ENCODE measurements at regions not wholly inside any gene's neighbourhood (a gene's known extent, or its start where the extent isn't known, plus 50 kb on each side); places are given as distances from the start of the nearest gene placed in this dataset.
"Not testable (repeated sequence)": the region's sequence is repeated elsewhere in the genome, so short reads cannot be mapped to it uniquely, and the experiment has no call there.

DNA sequence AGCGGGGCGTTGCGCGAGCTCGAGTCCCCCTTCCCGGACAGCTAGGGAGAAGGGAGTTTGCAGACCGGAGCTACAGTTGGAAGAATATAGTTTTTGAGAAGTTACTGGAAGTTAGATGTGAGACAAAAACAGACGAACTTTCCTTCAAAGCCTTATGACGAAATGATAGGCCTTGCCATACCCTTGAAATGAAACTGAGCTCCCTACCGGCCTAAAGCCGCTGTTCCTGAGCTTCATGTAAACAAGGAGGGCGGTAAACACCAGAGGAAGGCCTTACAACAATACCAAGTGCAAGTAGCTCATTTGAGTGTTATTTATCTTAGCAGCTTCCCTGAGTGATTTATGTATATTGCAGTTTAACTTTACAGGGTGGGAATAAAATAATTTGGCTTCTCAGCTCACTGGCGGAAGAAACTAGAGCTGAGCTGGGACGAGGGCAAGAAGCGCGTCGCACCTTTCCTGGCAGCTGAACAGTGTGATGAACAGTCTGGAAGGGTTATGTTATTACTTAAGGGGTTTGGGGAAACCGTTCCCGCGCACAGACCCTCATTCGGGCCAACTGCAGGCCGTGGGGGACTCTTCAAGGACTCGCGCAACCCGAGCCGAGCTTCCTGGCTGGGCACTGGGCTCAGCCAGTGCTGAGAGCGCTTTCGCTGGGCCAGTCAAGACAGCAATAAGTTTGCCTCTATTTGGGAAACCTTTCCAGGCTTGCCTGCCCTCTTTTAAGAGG, 111.2 kb downstream of the KCNRG start:
- DNase-seq (ENCODE audit: low spot score): no peak
- intact Hi-C loops (cut with DNase I): loop anchor here (5.0 kb wide), 1 partner anchor 44 kb away; no protein-coding TSS in a partner anchor

- peak; percentile 87 for DNase-seq (ENCODE audit: low spot score)
Measured at GRCh38 chr13:50126993-50127725, 111.9 kb downstream of the KCNRG start.

GRCh38 chr13:50127726-50128291, 112.6 kb downstream of the KCNRG start:
- intact Hi-C loops (cut with DNase I): loop anchor here (5.0 kb wide), 1 partner anchor 46 kb away; no protein-coding TSS in a partner anchor
- no peak for DNase-seq (ENCODE audit: low spot score)

More at GRCh38 chr13:50126993-50127725, 111.9 kb downstream of the KCNRG start:
- intact Hi-C loops (cut with DNase I): loop anchor here (5.0 kb wide), 1 partner anchor 45 kb away; no protein-coding TSS in a partner anchor

DNA sequence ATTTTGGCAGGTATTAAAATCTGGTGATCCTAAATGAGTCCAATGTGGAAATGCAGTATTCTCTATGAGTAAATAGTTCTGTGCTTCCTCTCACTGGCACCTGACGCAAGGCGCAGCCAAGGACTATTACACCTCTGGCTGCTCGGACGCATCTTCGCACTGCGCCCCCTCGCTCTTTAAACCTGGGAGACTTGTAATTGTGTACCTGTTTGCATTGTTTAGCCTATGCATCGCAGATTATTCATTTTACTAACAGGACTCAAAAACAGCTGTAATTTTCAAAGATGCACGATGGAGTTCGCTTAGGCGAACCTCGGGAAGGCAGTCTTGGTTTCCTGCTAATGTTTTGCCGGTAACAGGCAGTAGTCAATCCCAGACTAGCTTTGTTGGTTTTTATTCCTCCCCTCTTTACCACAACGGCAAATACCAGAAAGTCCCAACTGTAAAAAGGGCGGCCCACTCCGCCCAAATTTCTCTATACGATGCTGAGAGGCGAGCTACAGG, 113.2 kb downstream of the KCNRG start:
- no peak for DNase-seq (ENCODE audit: low spot score)
- intact Hi-C loops (cut with DNase I): loop anchor here (5.0 kb wide), 1 partner anchor 46 kb away; no protein-coding TSS in a partner anchor

- no peak for DNase-seq (ENCODE audit: low spot score)
- intact Hi-C loops (cut with DNase I): loop anchor here (5.0 kb wide), 1 partner anchor 47 kb away; no protein-coding TSS in a partner anchor
Measured at GRCh38 chr13:50129081-50129705, 113.9 kb downstream of the KCNRG start.

GRCh38 chr13:50129706-50130122, 114.5 kb downstream of the KCNRG start:
- intact Hi-C loops (cut with DNase I): loop anchor here (5.0 kb wide), 1 partner anchor 47 kb away; no protein-coding TSS in a partner anchor
- peak; percentile 84 for DNase-seq (ENCODE audit: low spot score)

DNA sequence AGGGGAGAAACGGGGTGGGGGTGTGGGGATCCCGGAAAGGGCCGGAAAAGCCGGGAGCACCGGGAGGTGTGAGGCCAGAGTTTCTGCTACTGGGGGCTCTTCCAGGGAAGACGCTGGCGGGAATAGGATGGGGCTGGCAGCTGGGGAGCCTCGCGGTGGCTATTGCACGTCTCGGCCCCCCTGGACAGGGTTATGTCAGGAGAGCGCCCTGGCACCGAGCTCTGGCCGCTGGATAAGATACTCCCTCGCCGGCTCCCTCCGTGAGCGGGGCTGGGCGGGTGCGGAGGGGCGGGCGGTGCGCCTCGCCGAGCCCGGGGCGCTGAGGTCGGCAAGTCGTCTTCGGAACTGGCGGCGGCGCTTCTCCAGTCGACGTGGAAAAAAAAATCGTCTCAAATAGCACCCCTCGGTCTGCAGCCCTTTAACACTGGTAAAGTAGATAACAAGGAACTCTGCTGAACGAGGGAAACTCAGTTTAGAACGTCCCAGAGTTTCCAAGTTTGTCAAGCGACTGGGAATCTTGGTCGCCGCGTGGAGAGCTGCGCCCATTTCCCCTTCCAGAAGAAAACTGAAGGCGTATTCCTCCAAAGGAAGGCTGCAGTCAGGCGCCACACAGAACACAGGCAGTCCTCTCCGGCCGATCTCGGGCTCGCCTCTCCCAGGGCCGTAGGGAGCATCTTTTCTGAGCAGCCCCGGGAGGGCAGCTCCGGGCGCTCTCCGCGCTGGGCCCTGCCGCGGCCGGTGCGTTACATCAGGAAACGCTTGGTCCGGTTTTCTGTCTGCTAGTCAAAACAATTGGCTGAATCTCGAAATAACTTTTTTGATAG, 115.1 kb downstream of the KCNRG start:
- DNase-seq (ENCODE audit: low spot score): peak; percentile 92

DNA sequence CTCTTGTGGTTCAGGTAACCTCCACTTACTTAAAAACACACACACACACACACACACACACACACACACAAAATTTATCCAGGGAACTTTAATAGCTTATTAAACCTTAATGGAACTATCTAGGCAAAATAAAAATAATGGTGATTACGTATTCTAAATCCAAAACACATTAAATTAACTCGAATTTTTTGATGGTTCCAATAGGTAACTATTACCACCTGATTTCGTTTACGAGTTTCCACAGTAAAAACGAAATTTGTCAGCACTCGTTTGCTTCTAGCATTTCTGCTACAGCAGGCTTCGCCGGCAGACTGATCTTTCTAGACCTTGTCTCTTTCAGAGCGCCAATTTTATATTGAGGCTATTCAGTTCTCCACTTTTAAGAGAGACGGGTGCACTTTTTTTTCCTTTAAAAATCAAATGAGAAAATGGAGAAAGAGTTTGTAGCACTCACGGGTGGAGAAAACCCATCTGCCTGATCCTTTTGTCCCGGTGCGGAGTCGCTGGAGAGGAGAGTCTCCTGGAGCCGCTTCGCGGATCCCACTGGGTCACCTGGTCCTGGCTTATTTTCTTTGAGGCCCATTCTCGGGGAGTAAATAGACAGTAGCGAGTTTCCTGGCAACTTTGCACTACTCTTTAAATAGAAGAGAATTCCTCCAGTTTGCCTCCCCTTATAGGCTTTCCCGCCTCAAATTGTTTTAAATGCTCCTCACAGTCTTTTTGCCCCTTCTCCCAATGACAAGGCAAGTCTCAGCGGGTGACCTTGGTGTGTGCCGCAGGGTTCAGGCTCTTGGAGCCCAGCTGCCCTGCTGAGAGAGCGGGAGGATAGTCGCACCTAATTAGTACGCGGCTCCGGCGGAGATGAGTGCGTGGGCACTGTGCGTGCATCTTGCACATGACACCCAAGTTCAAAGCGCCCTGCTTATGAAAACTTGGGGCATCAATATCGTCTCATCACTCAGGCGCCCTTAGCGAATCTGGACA, 117.0 kb downstream of the KCNRG start:
- DNase-seq (ENCODE audit: low spot score): no peak
- intact Hi-C loops (cut with DNase I): no loop called here

More for the DNA sequence above, 115.1 kb downstream of the KCNRG start:
- intact Hi-C loops (cut with DNase I): no loop called here

- DNase-seq (ENCODE audit: low spot score): no peak
- intact Hi-C loops (cut with DNase I): no loop called here
Measured at GRCh38 chr13:50132904-50133357, 117.7 kb downstream of the KCNRG start.

DNA sequence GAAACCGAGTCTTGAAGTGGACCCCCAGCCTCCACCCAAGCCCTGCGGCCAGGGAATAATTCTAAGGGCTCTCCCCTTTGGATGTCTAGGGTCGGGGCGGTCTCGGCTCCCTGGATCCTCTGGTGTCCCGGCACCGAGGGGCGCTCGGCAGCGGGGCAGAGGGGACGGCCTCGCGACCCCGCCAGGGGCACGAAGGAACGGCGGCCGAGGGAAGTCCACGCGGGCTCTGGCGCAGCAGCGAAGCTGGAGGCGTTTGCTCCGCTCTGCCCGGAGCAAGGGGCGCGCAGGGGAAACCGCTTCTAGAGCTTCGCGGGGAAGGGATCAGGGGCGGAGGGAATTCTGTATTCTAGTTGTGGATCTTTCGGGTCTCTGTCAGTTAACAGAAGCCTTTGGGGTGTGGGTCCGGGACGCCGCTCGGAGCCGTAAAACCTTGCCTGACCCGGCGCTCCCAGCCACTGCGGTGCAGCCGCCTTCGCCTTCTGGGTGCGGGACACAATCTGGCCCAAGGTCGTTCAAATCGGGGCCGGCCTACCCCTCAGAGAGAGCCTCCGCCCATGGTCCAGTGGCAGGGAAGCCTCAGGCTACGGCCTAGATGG, 118.2 kb downstream of the KCNRG start:
- no peak for DNase-seq (ENCODE audit: low spot score)
- intact Hi-C loops (cut with DNase I): no loop called here

GRCh38 chr13:50136226-50136625, 121.0 kb downstream of the KCNRG start:
- no peak for DNase-seq (ENCODE audit: low spot score)
- intact Hi-C loops (cut with DNase I): no loop called here

DNA sequence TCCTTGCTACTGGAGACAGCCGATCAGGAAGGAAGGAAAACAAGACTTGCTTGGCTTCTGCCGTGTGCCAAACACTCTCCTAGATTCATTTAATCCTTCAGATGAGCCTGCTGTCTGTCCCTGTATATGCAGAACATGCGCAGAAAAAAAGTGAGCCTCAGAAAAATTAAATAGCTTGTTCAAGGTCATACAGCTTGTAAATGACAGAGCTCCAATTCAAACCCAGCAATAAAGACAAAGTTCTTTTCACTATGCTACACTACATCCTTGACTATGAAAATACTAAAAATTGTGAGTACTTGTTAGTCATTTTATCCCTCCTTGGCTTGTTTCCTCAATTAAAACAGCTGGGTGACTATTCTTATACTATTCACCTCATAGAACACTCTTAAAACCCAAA, 121.4 kb downstream of the KCNRG start:
- intact Hi-C loops (cut with DNase I): no loop called here
- DNase-seq (ENCODE audit: low spot score): no peak

GRCh38 chr13:50139435-50139934, 124.2 kb downstream of the KCNRG start:
- intact Hi-C loops (cut with DNase I); DNase-seq (ENCODE audit: low spot score): not testable (repeated sequence)

- intact Hi-C loops (cut with DNase I): no loop called here
- DNase-seq (ENCODE audit: low spot score): no peak
Measured at GRCh38 chr13:50140153-50140552, 124.9 kb downstream of the KCNRG start.

GRCh38 chr13:50140581-50141374, 125.5 kb downstream of the KCNRG start:
- no peak for DNase-seq (ENCODE audit: low spot score)

More at GRCh38 chr13:50140581-50141374, 125.5 kb downstream of the KCNRG start:
- intact Hi-C loops (cut with DNase I): no loop called here

Measured in posterior vena cava (tissue), 2 donors.